A549 (cell line): ENCODE measurements at regions not wholly inside any gene's neighbourhood (a gene's known extent, or its start where the extent isn't known, plus 50 kb on each side); places are given as distances from the start of the nearest gene placed in this dataset.

Experiments
- ATAC-seq, 2 experiments: fragments of 200-7000 bp in 1 of 2; fragments of >200 bp in 1 of 2; cut with Nextera tagmentation in 1 of 2; cut with Tn5 transposase in 1 of 2; 3 replicates each; pipeline versions ENCODE4 v1.8.0 to v1.9.1; 2018 to 2020; ENCODE audit warnings: mild to moderate bottlenecking in 1 of 2, moderate library complexity in 1 of 2
- CTCF ChIA-PET: fragments of 300-600 bp; sonication (Branson Sonifier 250); formaldehyde crosslinking; extraction: SDS; loops from one replicate; lab custom pipeline; 2021; ENCODE audit warnings: antibody characterized with exemption, inconsistent platforms; lab: Yijun Ruan, JAX
- POLR2A ChIA-PET: fragments of 350-600 bp; formaldehyde crosslinking; extraction: SDS; loops from one replicate; lab custom pipeline; 2021; ENCODE audit warnings: antibody characterized with exemption, inconsistent platforms; lab: Yijun Ruan, JAX
- DNase-seq, 2 experiments: peaks; one replicate each; pipeline versions ENCODE4 v3.0.0 to v3.0.0-alpha.2; 2011 to 2016; ENCODE audit warnings: low read depth in 1 of 2, low spot score in 1 of 2
- FAIRE-seq: peaks from 2 replicates; lab custom pipeline; 2011; peaks lifted over from hg19 to GRCh38; lab: Jason Lieb, UNC
- H3K27ac ChIP-seq, 2 experiments: fragments of >200 bp; sonication (Bioruptor Twin); formaldehyde crosslinking; 3 replicates each; pipeline ENCODE4 v1.5.1; 2016 to 2017
- H3K4me1 ChIP-seq: fragments of >200 bp; sonication (Bioruptor Twin); formaldehyde crosslinking; 3 replicates; pipeline ENCODE4 v1.6.1; 2016
- H3K4me2 ChIP-seq: fragments of >200 bp; sonication (Bioruptor Twin); formaldehyde crosslinking; 3 replicates; pipeline ENCODE4 v1.6.1; 2016
- H3K4me3 ChIP-seq: fragments of >200 bp; sonication (Bioruptor Twin); formaldehyde crosslinking; 3 replicates; pipeline ENCODE4 v1.5.1; 2016
- H3K9me3 ChIP-seq: fragments of >200 bp; sonication (Bioruptor Twin); formaldehyde crosslinking; 3 replicates; pipeline ENCODE4 v1.6.1; 2016
- CBX2 ChIP-seq: fragments of 200-600 bp; sonication (generic); IDR thresholded peaks from 2 replicates; pipeline ENCODE4 v1.6.1; 2016; ENCODE audit warnings: low read depth, mild to moderate bottlenecking, borderline replicate concordance
- CHD2 ChIP-seq: fragments of 150-350 bp; IDR thresholded peaks from 2 replicates; pipeline ENCODE4 v1.6.1; 2014; ENCODE audit warnings: low read length; ENCODE audit not compliant: partially characterized antibody
- EHMT2 ChIP-seq: fragments of 200-600 bp; sonication (generic); IDR thresholded peaks from 2 replicates; pipeline ENCODE4 v1.6.1; 2016; ENCODE audit warnings: antibody characterized with exemption, low read depth, mild to moderate bottlenecking, moderate library complexity
- EP300 ChIP-seq, 2 experiments: fragments of >200 bp; sonication (Bioruptor Twin); formaldehyde crosslinking; IDR thresholded peaks; 2 replicates in 1 of 2; 3 replicates in 1 of 2; pipeline ENCODE4 v1.6.1; 2016 to 2017
- FOSB ChIP-seq: fragments of 250-450 bp; sonication (Bioruptor Pico); IDR thresholded peaks from 2 replicates; pipeline ENCODE4 v1.5.0; 2020; ENCODE audit warnings: mild to moderate bottlenecking, moderate library complexity
- GATA3 ChIP-seq: IDR thresholded peaks from 2 replicates; pipeline ENCODE4 v1.6.1; 2012; ENCODE audit warnings: borderline replicate concordance
- HEYL ChIP-seq: fragments of 250-450 bp; sonication (Bioruptor Pico); IDR thresholded peaks from 2 replicates; pipeline ENCODE4 v1.8.0; 2021; ENCODE audit warnings: mild to moderate bottlenecking, moderate library complexity
- HMGXB4 ChIP-seq: fragments of 250-450 bp; sonication (Bioruptor Pico); IDR thresholded peaks from 2 replicates; pipeline ENCODE4 v1.5.0; 2021; ENCODE audit warnings: mild to moderate bottlenecking, moderate library complexity, borderline replicate concordance
- KDM1A ChIP-seq: fragments of 200-600 bp; sonication (generic); IDR thresholded peaks from 2 replicates; pipeline ENCODE4 v1.6.1; 2016; ENCODE audit warnings: low read depth, mild to moderate bottlenecking
- KDM5A ChIP-seq: fragments of 200-600 bp; sonication (generic); IDR thresholded peaks from 2 replicates; pipeline ENCODE4 v1.6.1; 2016; ENCODE audit warnings: antibody characterized with exemption, mild to moderate bottlenecking
- MAFK ChIP-seq: fragments of 450-650 bp; IDR thresholded peaks from 2 replicates; pipeline ENCODE4 v1.6.1; 2014; ENCODE audit not compliant: partially characterized antibody
- MAZ ChIP-seq: fragments of 150-350 bp; IDR thresholded peaks from 2 replicates; pipeline ENCODE4 v1.6.1; 2014; ENCODE audit warnings: antibody characterized with exemption, low read depth, low read length, borderline replicate concordance
- NPAS2 ChIP-seq: fragments of 250-450 bp; sonication (Bioruptor Pico); IDR thresholded peaks from 2 replicates; pipeline ENCODE4 v1.8.0; 2022; ENCODE audit warnings: mild to moderate bottlenecking, moderate library complexity, borderline replicate concordance
- POLR2A ChIP-seq: IDR thresholded peaks from 2 replicates; pipeline ENCODE4 v1.6.1; 2012; ENCODE audit warnings: mild to moderate bottlenecking, low read length
- POLR2AphosphoS2 ChIP-seq: conservative IDR thresholded peaks from 2 replicates; pipeline ENCODE4 v1.6.1; 2012; ENCODE audit warnings: low read length, improper control_type of control experiment, inconsistent platforms
- RAD21 ChIP-seq, 2 experiments: fragments of >200 bp in 1 of 2; sonication (Bioruptor Twin) in 1 of 2; formaldehyde crosslinking in 1 of 2; IDR thresholded peaks in 1 of 2; conservative IDR thresholded peaks in 1 of 2; 2 replicates in 1 of 2; 3 replicates in 1 of 2; pipeline ENCODE4 v1.6.1; 2012 to 2018; ENCODE audit warnings: inconsistent platforms in 1 of 2
- RARB ChIP-seq: fragments of 250-450 bp; sonication (Bioruptor Pico); IDR thresholded peaks from 2 replicates; pipeline ENCODE4 v1.8.0; 2021; ENCODE audit warnings: mild to moderate bottlenecking, moderate library complexity
- RCOR1 ChIP-seq: fragments of 150-350 bp; IDR thresholded peaks from 2 replicates; pipeline ENCODE4 v1.6.1; 2014; ENCODE audit warnings: antibody characterized with exemption, low read length, low read depth
- REST ChIP-seq: fragments of 200-600 bp; sonication (generic); IDR thresholded peaks from 2 replicates; pipeline ENCODE4 v1.6.1; 2016; ENCODE audit warnings: antibody characterized with exemption, mild to moderate bottlenecking, moderate library complexity
- RFX5 ChIP-seq: fragments of 450-650 bp; IDR thresholded peaks from 2 replicates; pipeline ENCODE4 v1.7.1; 2014; ENCODE audit warnings: antibody characterized with exemption, mild to moderate bottlenecking, moderate library complexity
- SREBF2 ChIP-seq: fragments of 450-650 bp; IDR thresholded peaks from 2 replicates; pipeline ENCODE4 v1.6.1; 2014; ENCODE audit warnings: mild to moderate bottlenecking, moderate library complexity
- TP53 ChIP-seq: fragments of 250-450 bp; sonication (Bioruptor Pico); IDR thresholded peaks from 2 replicates; pipeline ENCODE4 v1.5.0; 2021; ENCODE audit warnings: mild to moderate bottlenecking, moderate library complexity
- ZC3H11A ChIP-seq: fragments of 450-650 bp; IDR thresholded peaks from 2 replicates; pipeline ENCODE4 v1.6.1; 2014; ENCODE audit warnings: antibody characterized with exemption, mild to moderate bottlenecking
- ZFP36 ChIP-seq: fragments of 450-650 bp; IDR thresholded peaks from 2 replicates; pipeline ENCODE4 v1.6.1; 2014; ENCODE audit warnings: borderline replicate concordance; ENCODE audit not compliant: partially characterized antibody
- ZSCAN20 ChIP-seq: fragments of 250-450 bp; sonication (Bioruptor Pico); IDR thresholded peaks from 2 replicates; pipeline ENCODE4 v1.8.0; 2022; ENCODE audit warnings: mild to moderate bottlenecking, moderate library complexity
- WGBS: methylation state at CpG from one replicate; pipeline ENCODE4 v1.1.6; 2017; ENCODE audit errors: missing lambda C conversion rate; 5-methylcytosine and 5-hydroxymethylcytosine counted together
- TF ChIP-seq, protein P1 (sequence below): IDR thresholded peaks from 2 replicates; pipeline ENCODE4 v1.6.1; 2012; ENCODE audit warnings: low read depth, borderline replicate concordance

DNA sequence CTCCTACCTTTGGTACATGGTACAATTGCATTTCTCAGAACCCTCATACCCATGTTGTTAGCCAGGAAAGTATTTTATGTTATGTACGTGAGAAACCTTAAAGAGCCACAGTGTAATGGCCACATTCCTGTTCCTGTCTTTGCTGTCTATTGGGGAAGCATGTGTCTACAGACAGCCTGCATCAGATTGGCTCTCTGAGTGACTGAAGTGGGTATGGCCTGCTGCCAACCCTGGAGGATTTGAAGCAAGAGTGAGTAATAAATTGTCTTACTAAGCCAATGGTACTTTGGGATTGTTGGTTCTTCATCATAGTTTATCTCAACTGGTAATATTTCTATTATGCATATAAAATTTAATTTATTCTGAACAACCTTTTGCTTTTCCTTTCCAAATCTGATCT lies 574.1 kb downstream of the LMO7 start:
- Histone ChIP-seq H3K27ac (no peak overlapping the region), H3K4me3 (no peak overlapping the region), H3K4me1 (no peaks in the 10 kb centered on the region), H3K4me2 (no peak overlapping the region), H3K9me3 (no peaks in the 10 kb centered on the region)
- 20% methylated on average over 1 of the region's 1 CpG for WGBS
- ATAC-seq (no peak), FAIRE-seq (no peak), DNase-seq (no peak)
- TF ChIP-seq POLR2A (no peak), POLR2AphosphoS2 (no peak), RARB (no peak), RCOR1 (no peak), HEYL (no peak), GATA3 (no peak), KDM1A (no peak), RFX5 (no peak), CHD2 (no peak), ZFP36 (no peak)
- TF ChIP-seq, protein P1, sequence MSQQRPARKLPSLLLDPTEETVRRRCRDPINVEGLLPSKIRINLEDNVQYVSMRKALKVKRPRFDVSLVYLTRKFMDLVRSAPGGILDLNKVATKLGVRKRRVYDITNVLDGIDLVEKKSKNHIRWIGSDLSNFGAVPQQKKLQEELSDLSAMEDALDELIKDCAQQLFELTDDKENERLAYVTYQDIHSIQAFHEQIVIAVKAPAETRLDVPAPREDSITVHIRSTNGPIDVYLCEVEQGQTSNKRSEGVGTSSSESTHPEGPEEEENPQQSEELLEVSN: no peak
- POLR2A ChIA-PET: no interaction called here
- CTCF ChIA-PET: no interaction called here

DNA sequence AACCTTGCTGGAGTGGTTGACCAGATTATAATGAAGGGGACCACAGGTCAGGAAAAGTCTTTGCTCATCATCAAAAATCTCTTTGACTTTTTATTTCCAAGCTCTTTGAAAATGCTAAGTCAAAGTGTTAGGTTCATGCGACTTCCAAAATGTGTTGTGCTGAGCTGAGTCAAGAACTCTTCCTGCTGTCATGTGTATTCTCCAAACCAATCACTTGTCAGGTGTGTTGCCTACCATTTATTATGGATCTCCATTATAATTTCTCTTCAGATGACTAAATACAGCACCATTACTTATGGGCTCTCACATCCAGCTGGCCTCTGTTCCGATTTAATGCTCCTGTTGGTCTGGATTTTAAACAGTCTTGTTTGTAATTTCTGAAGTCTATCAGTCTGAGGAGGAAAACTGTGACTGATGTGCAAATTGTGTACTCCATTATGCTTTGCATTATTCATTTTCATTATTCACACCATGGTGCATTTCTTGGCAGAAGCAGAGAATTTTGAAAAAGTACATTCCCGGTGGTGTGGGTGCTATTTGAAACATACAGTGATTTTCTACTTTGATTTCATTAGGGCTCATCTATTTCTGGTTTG lies 562.5 kb downstream of the LMO7 start:
- TF ChIP-seq GATA3 (no peak), ZSCAN20 (CRISPR knock-in tag) (no peak), CBX2 (no peak), RCOR1 (no peak), TP53 (CRISPR knock-in tag) (no peak), ZFP36 (no peak), POLR2AphosphoS2 (no peak), KDM5A (no peak), HMGXB4 (CRISPR knock-in tag) (no peak), EP300 (IDR thresholded peaks at IDR 0.05) (no peak), FOSB (CRISPR knock-in tag) (no peak), ZC3H11A (no peak), NPAS2 (no peak), MAZ (no peak), MAFK (no peak), REST (no peak), SREBF2 (no peak), RAD21 (conservative IDR thresholded peaks at IDR 0.05 in 1 of 2, IDR thresholded peaks at IDR 0.05 in 1 of 2) (no peak), EHMT2 (no peak)
- TF ChIP-seq, all 56 proteins: peak for 0
- Histone ChIP-seq H3K4me1 (no peaks in the 10 kb centered on the region), H3K4me3 (no peak overlapping the region), H3K9me3 (no peaks in the 10 kb centered on the region), H3K27ac (no peak overlapping the region), H3K4me2 (no peak overlapping the region)
- 17% methylated on average over 3 of the region's 3 CpGs for WGBS
- FAIRE-seq (no peak), DNase-seq (no peak), ATAC-seq (no peak)
- CTCF ChIA-PET: no interaction called here
- POLR2A ChIA-PET: no interaction called here
